ENCODE measurements at regions not wholly inside any gene's neighbourhood (a gene's known extent, or its start where the extent isn't known, plus 50 kb on each side); places are given as distances from the start of the nearest gene placed in this dataset.

- no peak for TF ChIP-seq CTCF (IDR thresholded peaks at IDR 0.05 in 2 of 3, conservative IDR thresholded peaks at IDR 0.05 in 1 of 3; ENCODE audit: insufficient read depth in 2 of 3, low read depth in 1 of 3, low read length in 3 of 3)
- TF ChIP-seq STAT5A (IDR thresholded peaks at IDR 0.05; ENCODE audit: borderline replicate concordance, low read length) = no peak
- no peak for TF ChIP-seq BMI1 (IDR thresholded peaks at IDR 0.05; ENCODE audit: low read length)
- TF ChIP-seq MYNN (IDR thresholded peaks at IDR 0.05) = no peak
- no peak for TF ChIP-seq MYNN (CRISPR knock-in tag; IDR thresholded peaks at IDR 0.05)
- no peak for TF ChIP-seq PCBP1 (IDR thresholded peaks at IDR 0.05; ENCODE audit: low read depth, low read length, poor library complexity, severe bottlenecking)
- TF ChIP-seq JUN (IDR thresholded peaks at IDR 0.05; ENCODE audit: borderline replicate concordance, low read depth, low read length) = no peak
- no peak for TF ChIP-seq JUN (CRISPR knock-in tag; IDR thresholded peaks at IDR 0.05; ENCODE audit: borderline replicate concordance)
- TF ChIP-seq JUND (IDR thresholded peaks at IDR 0.05; ENCODE audit: borderline replicate concordance, low read depth, low read length) = no peak
- no peak for TF ChIP-seq JUND (tag; IDR thresholded peaks at IDR 0.05; ENCODE audit: borderline replicate concordance, low read depth, low read length)
- TF ChIP-seq MAFK (IDR thresholded peaks at IDR 0.05; ENCODE audit: low read length) = no peak
- TF ChIP-seq ZBTB1 (CRISPR knock-in tag; IDR thresholded peaks at IDR 0.05; ENCODE audit: borderline replicate concordance, low read depth) = no peak
- no peak for TF ChIP-seq GTF2B (IDR thresholded peaks at IDR 0.05; ENCODE audit: extremely low read depth, insufficient read length)
Observed at GRCh38 chr10:76618641-76619040, 1019.0 kb downstream of the KCNMA1 start.

Data from K562 (cell line).